GM21360 (cell line): ENCODE measurements at regions not wholly inside any gene's neighbourhood (a gene's known extent, or its start where the extent isn't known, plus 50 kb on each side); places are given as distances from the start of the nearest gene placed in this dataset.
"Not testable (repeated sequence)": the region's sequence is repeated elsewhere in the genome, so short reads cannot be mapped to it uniquely, and the experiment has no call there.

Source experiments
- ATAC-seq: cut with Tn5 transposase; IDR thresholded peaks from one replicate; pipeline ENCODE4 v1.9.1; 2021; ENCODE audit warnings: mild to moderate bottlenecking, moderate library complexity; ENCODE audit not compliant: unreplicated experiment

DNA sequence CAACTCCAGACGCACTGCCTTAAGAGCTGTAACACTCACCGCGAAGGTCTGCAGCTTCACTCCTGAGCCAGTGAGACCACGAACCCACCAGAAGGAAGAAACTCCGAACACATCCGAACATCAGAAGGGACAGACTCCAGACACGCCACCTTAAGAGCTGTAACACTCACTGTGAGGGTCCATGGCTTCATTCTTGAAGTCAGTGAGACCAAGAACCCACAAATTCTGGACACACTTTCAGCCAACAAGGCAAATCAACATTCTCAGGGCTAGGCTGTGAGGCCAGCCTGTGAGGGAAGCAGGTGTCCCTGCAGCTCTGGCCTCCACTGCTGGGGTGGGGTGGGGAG lies 275.3 kb downstream of the ADGRD1 start:
- not testable (repeated sequence) for ATAC-seq

GRCh38 chr12:131229426-131230339 lies 276.0 kb downstream of the ADGRD1 start:
- no peak for ATAC-seq

- ATAC-seq = no peak
These were observed 276.8 kb downstream of the ADGRD1 start for GRCh38 chr12:131230340-131231031.

DNA sequence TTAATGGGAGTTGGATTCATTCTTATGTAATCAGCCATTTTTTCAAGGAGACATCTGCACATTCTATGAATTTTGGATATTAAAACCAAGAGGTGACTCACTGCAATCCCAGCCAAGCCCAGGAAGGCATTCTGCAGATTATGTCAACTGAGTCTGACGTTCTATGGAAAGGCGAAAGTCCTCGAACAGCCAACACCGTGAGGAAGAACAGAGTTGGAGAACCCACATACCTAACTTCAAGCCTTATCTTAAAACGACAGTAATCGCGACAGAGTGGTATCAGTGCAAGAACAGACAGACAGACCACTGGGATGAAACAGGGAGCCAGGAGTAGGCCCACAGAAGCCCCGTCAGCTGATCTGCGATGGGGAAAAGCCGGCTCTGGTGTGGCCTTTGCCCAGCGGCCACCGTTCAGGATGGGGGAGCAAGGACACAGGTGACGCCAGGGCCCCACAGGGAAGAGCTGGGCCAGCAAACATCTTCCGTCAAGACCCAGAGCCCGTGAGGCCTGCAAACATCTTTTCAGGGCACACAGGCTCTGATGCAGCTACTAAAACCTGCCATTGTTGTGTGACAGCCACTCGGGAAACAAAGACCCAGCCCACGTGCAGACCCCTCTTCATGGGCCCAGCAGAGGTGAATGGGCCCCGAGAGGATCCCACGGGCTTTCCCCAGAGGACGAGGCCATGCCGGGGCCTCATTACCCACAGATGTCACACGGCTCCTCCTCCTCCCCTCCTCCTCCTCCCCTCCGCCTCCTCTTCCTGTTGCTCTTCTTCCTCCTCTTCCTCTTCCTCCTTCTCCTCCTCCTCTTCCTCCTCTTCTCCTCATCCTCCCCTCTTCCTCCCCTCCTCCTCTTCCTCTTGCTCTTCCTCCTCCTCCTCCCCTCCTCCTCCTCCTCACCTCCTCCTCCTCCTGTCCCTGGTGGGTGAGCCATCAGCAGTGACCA lies 277.6 kb downstream of the ADGRD1 start:
- ATAC-seq = no peak

DNA sequence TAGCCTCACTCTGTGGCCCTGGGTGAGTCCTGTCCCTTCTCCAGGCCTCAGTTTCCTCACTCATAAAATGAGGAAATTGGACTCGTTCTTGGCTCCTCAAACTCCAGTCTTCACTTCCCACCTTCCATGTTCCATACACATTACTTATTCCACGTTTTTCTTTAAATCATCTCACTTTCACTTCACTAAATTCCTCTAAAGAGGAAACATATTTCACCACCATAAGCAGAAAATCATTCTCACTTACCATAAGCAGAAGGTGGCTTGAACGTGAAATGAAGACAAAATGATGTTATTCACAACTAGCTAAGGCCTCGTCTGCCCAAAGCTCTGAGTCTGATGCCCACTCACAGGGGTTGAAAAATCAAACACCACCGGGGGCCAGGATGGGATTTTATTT lies 278.3 kb downstream of the ADGRD1 start:
- no peak for ATAC-seq

- not testable (repeated sequence) for ATAC-seq
These were observed 279.2 kb downstream of the ADGRD1 start for GRCh38 chr12:131232872-131233271.

DNA sequence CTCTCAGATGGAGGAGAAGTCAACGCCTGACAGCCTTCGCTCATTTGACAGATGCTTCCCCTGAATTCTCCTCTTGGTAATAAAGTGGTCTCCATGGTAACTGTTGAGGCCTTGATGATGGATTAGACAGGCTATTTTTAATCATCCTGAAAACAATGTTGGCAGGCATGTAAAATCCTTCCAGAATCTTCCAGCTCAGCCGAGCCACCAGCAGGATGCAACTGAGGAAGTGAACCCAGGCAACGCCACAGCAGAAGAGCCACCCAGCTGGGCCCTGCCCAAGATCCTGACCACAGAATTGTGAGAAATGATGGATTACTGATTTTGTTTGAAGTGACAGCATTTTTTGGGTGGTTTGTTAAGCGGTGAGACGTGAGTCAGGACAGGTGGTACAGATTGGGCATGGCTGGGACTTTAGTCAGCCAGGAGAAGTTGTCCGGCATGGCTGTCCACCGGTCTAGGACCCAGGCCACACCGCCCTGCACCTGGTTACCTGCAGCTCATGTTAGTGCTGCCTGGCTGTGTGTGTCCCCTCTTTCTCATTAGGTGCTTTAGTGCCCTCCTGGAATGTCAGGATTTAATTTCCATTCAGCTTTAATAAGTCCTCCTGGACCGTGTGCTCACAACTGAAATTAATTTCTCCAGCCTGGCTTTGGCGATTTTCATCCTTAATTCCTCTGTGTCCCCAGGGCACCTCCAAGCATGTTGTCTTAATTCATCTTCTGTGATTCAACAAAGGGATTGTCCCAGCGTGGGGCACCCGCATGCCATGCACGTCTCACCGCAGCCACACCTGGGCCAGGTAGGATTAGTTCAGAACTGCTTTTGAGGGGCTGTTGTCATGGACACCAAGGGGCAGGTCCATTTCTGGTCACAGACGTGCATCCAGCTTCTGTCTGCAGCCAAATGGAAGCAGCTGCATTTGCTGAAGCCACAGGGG lies 280.4 kb downstream of the ADGRD1 start:
- not testable (repeated sequence) for ATAC-seq

DNA sequence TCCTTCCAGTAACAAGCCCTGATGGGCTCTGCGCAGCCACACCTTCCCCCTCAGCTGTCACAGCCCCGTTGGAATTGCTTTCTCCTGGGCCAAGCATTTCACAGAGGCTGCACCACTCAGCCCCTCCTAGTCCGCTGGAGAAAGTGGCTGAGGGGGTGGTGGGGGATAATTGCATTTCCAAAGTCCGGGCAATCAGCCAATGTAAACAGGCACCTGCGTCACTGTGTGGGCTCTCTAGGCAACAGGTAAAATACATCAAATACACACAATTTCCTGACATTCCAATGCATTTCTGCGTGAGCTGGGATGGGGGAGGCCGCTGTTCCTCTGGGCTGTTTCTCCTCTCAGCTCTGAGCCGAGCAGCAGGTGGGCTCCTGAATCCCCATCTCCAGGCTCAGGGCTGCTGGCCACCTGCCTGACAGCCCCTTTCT lies 281.1 kb downstream of the ADGRD1 start:
- not testable (repeated sequence) for ATAC-seq

GRCh38 chr12:131235871-131236271 lies 282.2 kb downstream of the ADGRD1 start:
- ATAC-seq = no peak

DNA sequence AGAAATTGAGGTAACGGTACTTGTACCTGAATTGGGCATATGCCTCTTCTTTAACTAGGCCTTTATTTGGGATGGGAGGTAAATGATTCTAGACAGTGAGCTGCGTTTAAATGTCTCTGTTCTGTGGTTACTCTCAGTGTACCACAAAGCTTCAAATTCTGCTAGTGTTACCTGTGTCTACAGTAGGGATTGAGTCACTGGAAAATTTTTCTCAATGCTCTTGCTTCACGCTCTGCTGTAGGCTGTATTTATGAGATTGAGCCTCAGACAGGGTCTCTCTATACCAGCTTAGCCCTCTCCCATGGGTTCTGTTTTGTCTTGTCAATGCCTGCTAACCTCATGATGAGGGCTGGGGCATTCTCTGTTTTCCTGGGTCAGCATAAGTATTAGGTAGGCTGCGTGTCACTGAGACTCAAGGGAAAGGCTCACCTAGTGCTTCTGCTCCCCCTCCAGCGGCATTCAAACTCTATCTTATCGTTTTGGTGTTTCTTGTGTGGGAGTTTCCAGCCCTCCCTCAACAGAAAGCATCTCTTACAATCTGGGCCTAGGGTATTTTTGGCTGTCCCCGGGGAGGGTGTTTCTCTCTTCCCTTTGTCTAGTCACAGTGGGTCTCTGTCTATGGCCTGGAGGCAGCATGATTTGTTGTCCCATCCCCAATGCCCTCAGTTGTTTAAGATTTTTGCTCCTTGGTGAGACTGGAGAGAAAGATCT lies 285.8 kb downstream of the ADGRD1 start:
- peak; percentile 74 for ATAC-seq

DNA sequence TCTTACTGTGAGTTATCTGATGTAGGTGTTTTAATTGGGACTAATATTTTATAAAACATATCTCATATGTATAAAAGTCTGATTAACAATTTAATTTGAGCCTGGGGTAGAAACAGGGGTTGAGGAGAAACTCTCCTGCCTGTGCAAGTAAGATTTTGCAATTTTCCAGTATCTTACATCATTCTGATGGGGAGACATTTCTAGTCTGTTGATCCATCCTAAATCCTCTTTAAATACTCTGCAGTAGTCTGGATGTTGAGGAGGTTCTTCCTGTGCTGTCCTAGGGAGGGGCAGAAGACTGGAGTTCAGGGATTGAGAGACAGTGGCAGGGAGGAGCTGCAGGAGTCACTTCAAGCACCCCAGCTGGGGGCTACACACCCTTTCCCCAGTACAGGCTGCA lies 287.8 kb downstream of the ADGRD1 start:
- ATAC-seq = no peak

GRCh38 chr12:131242741-131243496 lies 289.2 kb downstream of the ADGRD1 start:
- ATAC-seq = no peak

DNA sequence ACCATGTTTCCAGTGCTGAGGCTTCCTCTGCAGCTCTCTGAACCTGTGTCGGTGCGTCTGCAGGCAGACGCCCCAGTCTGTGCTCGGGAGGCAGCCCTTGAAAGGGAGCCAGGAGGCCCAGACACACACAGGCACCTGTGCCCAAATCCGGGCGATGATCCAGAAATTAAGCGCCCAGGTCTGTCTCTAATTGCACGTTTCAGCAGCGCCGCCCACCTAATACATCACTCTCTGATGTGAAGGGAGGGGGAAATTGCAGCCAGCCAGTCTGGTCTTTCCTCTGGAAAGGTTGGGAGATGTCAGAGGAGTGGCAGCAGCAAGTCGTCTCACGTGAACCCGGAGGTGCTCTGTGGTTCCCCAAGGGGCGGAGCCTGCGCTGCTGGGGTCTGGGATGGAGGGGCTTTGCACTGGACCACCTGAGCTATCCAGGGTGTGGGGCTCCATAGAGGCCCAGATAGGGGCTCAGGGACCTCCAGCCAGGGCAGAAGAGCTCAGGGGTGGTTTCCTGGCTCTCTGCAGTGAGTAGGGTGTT lies 290.5 kb downstream of the ADGRD1 start:
- ATAC-seq = not testable (repeated sequence)

DNA sequence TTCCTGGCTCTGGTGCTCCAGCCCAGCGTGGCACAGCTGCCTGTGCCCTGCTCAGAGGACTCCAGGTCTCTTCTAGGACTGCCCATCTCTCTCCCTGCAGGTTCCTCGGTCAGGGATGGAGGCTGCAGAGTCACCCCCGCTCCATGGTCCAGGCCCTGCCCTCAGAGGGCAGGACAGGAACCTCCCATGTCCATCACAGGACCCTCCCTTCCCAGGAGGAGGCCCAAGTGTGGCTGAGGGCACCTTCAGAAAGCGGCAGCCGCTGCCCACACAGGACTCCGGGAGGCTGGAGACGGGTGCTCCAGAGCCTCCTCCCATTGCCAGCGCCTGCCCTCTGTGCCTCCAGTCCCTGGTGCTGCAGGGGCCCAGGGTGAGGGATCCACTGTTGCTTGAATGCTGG lies 291.5 kb downstream of the ADGRD1 start:
- not testable (repeated sequence) for ATAC-seq

DNA sequence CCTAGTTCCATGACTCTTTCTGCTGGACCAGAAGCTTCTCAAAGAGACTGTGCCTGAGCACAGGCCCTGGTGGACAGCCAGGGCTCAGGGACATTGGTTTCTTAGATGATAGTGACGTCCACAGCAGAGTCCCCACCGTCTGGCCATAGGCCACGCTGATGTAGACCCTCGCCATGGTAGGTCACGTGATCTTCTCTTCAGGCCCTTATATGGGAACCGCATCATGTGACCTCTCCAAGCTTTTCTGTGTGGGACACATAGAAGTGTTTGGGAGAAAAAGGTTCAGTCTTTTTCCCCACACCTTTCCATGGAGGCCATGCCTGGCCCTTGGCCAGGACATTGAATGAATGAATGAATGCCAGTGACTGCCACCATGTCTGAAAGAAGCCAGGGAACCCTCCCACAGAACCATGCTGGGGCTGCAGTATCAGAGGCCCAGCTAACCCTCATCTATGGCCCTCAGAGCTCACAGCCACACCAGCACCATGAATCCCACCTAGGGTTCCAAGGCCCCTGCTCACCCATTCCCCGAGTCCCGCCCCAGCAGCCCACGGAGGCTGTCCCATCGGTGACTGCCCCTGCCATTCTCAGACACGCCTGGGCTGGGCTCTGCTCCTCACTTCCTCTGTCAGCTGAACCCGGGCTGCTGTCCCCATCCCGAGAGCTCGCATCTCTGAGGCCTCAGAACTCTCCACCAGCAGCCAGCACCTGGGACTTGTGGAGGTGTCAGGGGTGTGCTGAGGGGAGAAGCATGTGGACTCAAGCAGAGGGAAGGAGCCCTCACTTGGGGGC lies 292.1 kb downstream of the ADGRD1 start:
- no peak for ATAC-seq

DNA sequence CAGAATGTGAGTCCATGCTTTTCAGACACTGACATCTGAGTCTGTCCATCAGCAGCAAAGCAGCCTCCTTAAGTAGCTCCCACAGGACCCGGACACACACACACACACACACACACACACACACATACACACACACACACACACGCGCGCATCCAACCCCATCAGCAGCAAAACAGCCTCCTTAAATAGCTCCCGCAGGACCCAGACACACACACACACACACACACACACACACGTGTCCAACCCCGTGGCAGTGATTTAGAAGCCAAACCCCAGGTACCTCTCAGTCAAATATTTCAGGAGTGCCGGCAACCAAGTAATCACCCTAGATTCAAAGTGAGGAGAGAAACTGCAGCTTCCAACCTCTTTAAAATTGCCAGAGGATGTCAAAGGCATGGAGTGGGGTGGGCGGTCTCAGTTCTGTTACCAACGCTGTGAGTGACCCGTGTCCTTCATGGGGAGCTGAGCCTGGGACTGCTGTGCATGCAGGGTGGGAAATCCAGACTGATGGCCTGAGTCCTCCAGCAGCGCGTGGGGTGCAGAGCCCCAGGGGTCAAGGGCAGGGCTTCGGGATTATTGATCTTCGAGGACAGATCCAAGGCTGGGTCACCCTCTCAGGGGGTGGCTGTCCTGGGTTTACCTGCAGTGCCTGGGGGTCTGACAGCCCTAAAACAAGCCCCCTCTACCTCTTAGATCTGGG lies 293.5 kb downstream of the ADGRD1 start:
- not testable (repeated sequence) for ATAC-seq

GRCh38 chr12:131247875-131248274 lies 294.2 kb downstream of the ADGRD1 start:
- ATAC-seq = not testable (repeated sequence)
